ENCODE measurements at regions not wholly inside any gene's neighbourhood (a gene's known extent, or its start where the extent isn't known, plus 50 kb on each side); places are given as distances from the start of the nearest gene placed in this dataset.
"Not testable (repeated sequence)": the region's sequence is repeated elsewhere in the genome, so short reads cannot be mapped to it uniquely, and the experiment has no call there.

DNA sequence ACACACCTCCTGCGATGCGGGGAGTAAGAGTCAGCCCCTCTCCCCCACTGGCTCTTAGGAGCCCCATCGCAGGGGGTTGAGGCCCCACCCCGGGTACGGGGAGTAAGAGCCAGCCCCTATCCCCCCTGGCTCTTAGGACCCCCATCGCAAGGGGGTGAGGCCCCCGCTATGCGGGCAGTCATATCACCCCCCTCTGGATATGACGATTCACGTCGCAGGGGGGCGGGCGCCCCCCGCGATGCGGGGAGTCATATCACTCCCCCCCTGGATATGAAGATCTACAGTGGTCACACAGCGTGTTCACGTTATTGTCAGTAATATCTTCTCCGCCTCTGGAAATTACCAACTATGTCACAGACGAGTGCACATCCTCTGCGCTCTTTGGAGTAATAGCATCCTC, 61.1 kb downstream of the DEFB131A start:
- not testable (repeated sequence) for H3K27me3 ChIP-seq; H3K27ac ChIP-seq; H3K4me3 ChIP-seq; H3K4me1 ChIP-seq (ENCODE audit: low read depth); H3K9me3 ChIP-seq (ENCODE audit: low read depth); DNase-seq (ENCODE audit: low read depth in 1 of 2, low spot score in 1 of 2); H3K36me3 ChIP-seq

DNA sequence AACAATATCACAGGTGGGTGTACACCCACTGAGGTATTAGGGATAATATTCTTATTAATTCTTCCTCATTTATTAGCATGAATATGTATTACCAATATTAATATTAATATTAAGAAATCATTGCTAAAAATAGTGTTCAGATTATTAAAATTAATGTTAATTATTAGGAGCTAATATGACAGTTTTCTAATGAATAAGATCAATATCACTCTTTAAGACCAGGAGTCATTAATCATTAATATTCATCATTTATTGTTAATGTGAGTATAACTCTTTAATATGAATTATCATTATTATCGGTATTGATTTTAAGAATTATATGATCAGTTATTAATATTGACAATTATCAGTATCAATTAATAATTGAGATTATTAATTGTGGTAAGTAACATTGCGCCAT, 62.5 kb downstream of the DEFB131A start:
- not testable (repeated sequence) for H3K36me3 ChIP-seq; H3K27ac ChIP-seq; H3K27me3 ChIP-seq; H3K9me3 ChIP-seq (ENCODE audit: low read depth); DNase-seq (ENCODE audit: low read depth in 1 of 2, low spot score in 1 of 2); H3K4me1 ChIP-seq (ENCODE audit: low read depth); H3K4me3 ChIP-seq

GRCh38 chr4:9512941-9513340, 68.7 kb downstream of the DEFB131A start:
- not testable (repeated sequence) for H3K27ac ChIP-seq; H3K27me3 ChIP-seq; H3K4me3 ChIP-seq; H3K4me1 ChIP-seq (ENCODE audit: low read depth); H3K36me3 ChIP-seq; DNase-seq (ENCODE audit: low read depth in 1 of 2, low spot score in 1 of 2); H3K9me3 ChIP-seq (ENCODE audit: low read depth)

DNA sequence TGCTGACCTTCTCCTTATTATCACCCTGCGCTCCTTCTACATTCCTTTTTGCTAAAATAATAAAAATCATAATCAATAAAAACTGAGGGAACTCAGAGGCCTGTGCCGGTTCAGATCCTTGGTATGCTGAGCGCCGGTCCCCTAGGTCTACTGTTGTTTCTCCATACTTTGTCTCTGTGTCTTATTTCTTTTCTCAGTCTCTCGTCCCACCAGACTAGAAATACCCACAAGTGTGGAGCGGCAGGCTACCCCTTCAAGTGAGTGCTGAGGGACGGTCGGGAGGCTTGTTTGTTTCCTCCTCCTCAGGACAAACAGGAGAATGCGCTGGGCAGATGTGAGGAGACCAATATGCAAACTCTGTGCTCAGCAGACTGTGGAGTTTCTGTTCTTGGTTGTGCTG, 75.4 kb downstream of the DEFB131A start:
- not testable (repeated sequence) for H3K36me3 ChIP-seq; H3K4me3 ChIP-seq; H3K27me3 ChIP-seq; H3K27ac ChIP-seq; DNase-seq (ENCODE audit: low read depth in 1 of 2, low spot score in 1 of 2); H3K9me3 ChIP-seq (ENCODE audit: low read depth); H3K4me1 ChIP-seq (ENCODE audit: low read depth)

DNA sequence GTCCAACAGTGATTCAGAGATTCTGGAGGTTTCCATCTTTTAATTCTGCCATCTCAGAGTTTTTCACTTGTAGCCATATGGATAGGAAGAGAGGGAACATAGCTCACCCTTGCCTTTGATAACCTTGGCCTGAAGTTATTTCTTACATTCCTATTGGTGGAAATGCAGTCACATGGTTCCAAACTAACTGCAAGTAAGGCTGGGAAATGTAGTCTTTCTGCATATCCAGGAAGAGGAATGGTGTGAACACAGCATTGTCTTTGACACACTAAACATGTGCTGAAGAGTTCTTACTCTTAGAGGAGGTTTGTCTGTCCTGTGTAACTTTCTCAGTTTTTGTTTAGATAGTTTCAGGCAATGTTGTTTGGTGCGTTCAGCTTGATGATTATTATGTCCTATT, 78.7 kb downstream of the DEFB131A start:
- not testable (repeated sequence) for H3K27me3 ChIP-seq; H3K27ac ChIP-seq; DNase-seq (ENCODE audit: low read depth in 1 of 2, low spot score in 1 of 2); H3K9me3 ChIP-seq (ENCODE audit: low read depth); H3K4me3 ChIP-seq; H3K36me3 ChIP-seq; H3K4me1 ChIP-seq (ENCODE audit: low read depth)

DNA sequence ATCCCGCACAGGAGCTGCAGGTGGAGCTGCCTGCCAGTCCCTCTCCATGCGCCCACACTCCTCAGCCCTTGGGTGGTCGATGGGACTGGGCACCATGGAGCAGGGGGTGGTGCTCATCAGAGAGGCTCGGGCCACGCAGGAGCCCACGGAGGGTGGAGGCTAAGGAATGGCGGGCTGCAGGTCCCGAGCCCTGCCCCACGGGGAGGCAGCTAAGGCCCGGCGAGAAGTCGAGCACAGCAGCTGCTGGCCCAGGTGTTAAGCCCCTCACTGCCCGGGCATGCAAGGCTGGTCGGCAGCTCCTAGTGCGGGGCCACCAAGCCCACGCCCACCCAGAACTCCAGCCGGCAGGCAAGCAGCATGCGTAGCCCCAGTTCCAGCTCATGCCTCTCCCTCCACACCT, 80.2 kb downstream of the DEFB131A start:
- not testable (repeated sequence) for H3K4me3 ChIP-seq; H3K36me3 ChIP-seq; DNase-seq (ENCODE audit: low read depth in 1 of 2, low spot score in 1 of 2); H3K27ac ChIP-seq; H3K4me1 ChIP-seq (ENCODE audit: low read depth); H3K9me3 ChIP-seq (ENCODE audit: low read depth); H3K27me3 ChIP-seq

DNA sequence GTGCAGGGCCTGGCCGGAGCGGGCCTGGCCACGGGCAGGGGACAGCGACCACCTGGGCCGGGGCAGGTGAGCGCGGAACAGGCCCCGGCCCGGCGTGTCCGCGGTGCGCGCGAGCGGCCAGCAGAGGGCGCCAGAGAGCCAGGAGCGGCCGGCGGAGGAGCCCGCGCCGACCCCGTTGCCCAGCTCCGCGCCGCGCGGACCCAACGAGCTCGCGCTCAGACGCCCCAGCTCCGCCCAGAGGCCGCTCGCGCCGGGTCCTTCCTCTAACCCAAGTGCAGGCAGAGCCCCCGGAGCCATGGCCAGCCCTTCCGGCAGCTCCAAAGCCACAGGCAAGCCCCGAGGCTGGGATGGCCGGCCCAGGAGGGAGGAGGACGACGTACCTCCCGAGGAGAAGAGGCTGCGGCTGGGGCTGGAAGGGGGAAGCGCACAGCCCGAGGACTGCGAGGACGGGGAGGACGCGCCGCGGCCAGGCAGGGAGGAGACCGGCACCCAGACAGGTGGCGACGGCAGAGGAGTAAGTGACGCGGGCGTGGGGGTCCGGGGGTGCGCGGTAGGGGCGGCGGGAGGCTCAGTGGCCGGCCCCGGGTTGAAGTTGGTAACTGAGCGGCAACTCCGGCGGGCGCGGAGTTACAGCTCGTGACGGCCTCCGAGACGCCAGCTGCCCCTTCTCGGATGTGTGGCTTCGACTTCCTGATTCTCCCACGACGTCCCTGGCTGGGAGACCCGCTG, 88.1 kb downstream of the DEFB131A start:
- not testable (repeated sequence) for H3K9me3 ChIP-seq (ENCODE audit: low read depth); H3K36me3 ChIP-seq; H3K27me3 ChIP-seq; H3K4me1 ChIP-seq (ENCODE audit: low read depth)
- Histone ChIP-seq H3K4me3 (peak overlapping the region; percentile 52), H3K27ac (peak overlapping the region; percentile 37)
- peak; percentile 45 for TF ChIP-seq CTCF (IDR thresholded peaks at IDR 0.05; ENCODE audit: low read depth, low read length)
- DNase-seq (ENCODE audit: low read depth in 1 of 2, low spot score in 1 of 2): peak; percentile 71 to 91

GRCh38 chr4:9532863-9533192, 88.6 kb downstream of the DEFB131A start:
- not testable (repeated sequence) for H3K27ac ChIP-seq; DNase-seq (ENCODE audit: low read depth in 1 of 2, low spot score in 1 of 2); H3K36me3 ChIP-seq; H3K27me3 ChIP-seq; H3K4me1 ChIP-seq (ENCODE audit: low read depth); H3K9me3 ChIP-seq (ENCODE audit: low read depth)
- peak overlapping the region; percentile 52 for H3K4me3 ChIP-seq

- not testable (repeated sequence) for H3K4me3 ChIP-seq; H3K4me1 ChIP-seq (ENCODE audit: low read depth); H3K9me3 ChIP-seq (ENCODE audit: low read depth); H3K27me3 ChIP-seq; H3K36me3 ChIP-seq; H3K27ac ChIP-seq
- DNase-seq (ENCODE audit: low read depth in 1 of 2, low spot score in 1 of 2): peak in 1 of 2 donors; percentile 9
These were observed 92.9 kb downstream of the DEFB131A start for GRCh38 chr4:9537101-9537500.

DNA sequence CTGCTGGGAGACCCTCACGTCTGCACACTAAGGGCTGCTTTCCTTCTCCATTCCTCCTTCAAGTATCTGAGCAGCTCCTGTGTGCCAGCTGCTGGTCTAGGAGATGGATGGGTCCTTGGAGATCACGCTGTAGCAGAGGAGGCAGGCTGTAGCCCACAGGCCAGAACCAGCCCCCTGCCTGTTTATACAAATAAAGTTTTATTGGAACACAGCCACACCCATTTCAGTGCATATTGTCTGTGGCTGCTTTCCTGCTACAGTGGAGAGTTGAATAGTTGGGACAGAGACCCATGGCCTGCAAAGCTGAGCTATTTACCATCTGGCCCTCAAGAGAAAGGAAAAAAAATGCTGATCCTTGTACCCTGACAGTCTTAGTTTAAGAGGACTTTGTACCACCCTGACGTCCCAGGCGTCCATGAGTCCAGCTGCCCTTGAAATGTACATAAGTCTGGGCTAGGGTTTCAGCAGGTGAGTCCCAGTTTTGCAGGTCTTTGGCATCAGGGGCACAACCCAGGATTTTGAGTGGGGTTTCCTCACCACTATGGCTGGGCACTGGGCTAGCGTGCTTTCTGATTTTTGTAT, 95.8 kb downstream of the DEFB131A start:
- H3K4me1 ChIP-seq (ENCODE audit: low read depth); H3K27me3 ChIP-seq; DNase-seq (ENCODE audit: low read depth in 1 of 2, low spot score in 1 of 2); H3K9me3 ChIP-seq (ENCODE audit: low read depth); H3K4me3 ChIP-seq; H3K27ac ChIP-seq; H3K36me3 ChIP-seq: not testable (repeated sequence)

GRCh38 chr4:9541388-9541915, 97.2 kb downstream of the DEFB131A start:
- H3K27ac ChIP-seq; H3K36me3 ChIP-seq; DNase-seq (ENCODE audit: low read depth in 1 of 2, low spot score in 1 of 2); H3K27me3 ChIP-seq; H3K4me3 ChIP-seq; H3K9me3 ChIP-seq (ENCODE audit: low read depth); H3K4me1 ChIP-seq (ENCODE audit: low read depth): not testable (repeated sequence)

GRCh38 chr4:9544851-9545250, 100.6 kb downstream of the DEFB131A start:
- H3K9me3 ChIP-seq (ENCODE audit: low read depth); H3K36me3 ChIP-seq; H3K4me1 ChIP-seq (ENCODE audit: low read depth); H3K4me3 ChIP-seq; DNase-seq (ENCODE audit: low read depth in 1 of 2, low spot score in 1 of 2); H3K27me3 ChIP-seq; H3K27ac ChIP-seq: not testable (repeated sequence)

GRCh38 chr4:9547470-9547869, 103.3 kb downstream of the DEFB131A start:
- H3K27me3 ChIP-seq; H3K36me3 ChIP-seq; H3K9me3 ChIP-seq (ENCODE audit: low read depth); DNase-seq (ENCODE audit: low read depth in 1 of 2, low spot score in 1 of 2); H3K4me3 ChIP-seq; H3K27ac ChIP-seq; H3K4me1 ChIP-seq (ENCODE audit: low read depth): not testable (repeated sequence)

Data from cardiac muscle cell (in vitro differentiated cells and primary cell).